ENCODE measurements at regions not wholly inside any gene's neighbourhood (a gene's known extent, or its start where the extent isn't known, plus 50 kb on each side); places are given as distances from the start of the nearest gene placed in this dataset.

- no peaks in the 10 kb centered on the region for H3K4me1 Mint-ChIP-seq (ENCODE audit: insufficient read depth, unreplicated experiment)
- no peak overlapping the region for H3K4me3 Mint-ChIP-seq (ENCODE audit: unreplicated experiment)
- DNase-seq (ENCODE audit: unreplicated experiment) = no peak
- POLR2A ChIA-PET = interaction anchor here (1.0 kb wide), 1 partner anchor 11 kb away, joined by 5 read pairs; no protein-coding TSS in a partner anchor
- H3K9me3 Mint-ChIP-seq (ENCODE audit: unreplicated experiment) = no peaks in the 10 kb centered on the region
- H3K27ac Mint-ChIP-seq (ENCODE audit: low read depth, unreplicated experiment) = no peak overlapping the region
- no peaks in the 10 kb centered on the region for H3K27me3 Mint-ChIP-seq (ENCODE audit: insufficient read depth, unreplicated experiment)
- TF ChIP-seq CTCF (IDR thresholded peaks at IDR 0.05; ENCODE audit: unreplicated experiment) = no peak
- no TSS peak for BruUV-seq (replicated peaks)
- H3K36me3 Mint-ChIP-seq (ENCODE audit: insufficient read depth, unreplicated experiment) = no peaks in the 10 kb centered on the region
- CTCF ChIA-PET = no interaction called here
- intact Hi-C loops (cut with micrococcal nuclease) = no loop called here
These were observed 341.0 kb downstream of the KCNJ2 start for GRCh38 chr17:70510288-70510687.

- H3K27ac Mint-ChIP-seq (ENCODE audit: low read depth, unreplicated experiment) = no peak overlapping the region
- H3K9me3 Mint-ChIP-seq (ENCODE audit: unreplicated experiment) = no peaks in the 10 kb centered on the region
- BruUV-seq (replicated peaks) = no TSS peak
- H3K4me3 Mint-ChIP-seq (ENCODE audit: unreplicated experiment) = no peak overlapping the region
- CTCF ChIA-PET = no interaction called here
- H3K4me1 Mint-ChIP-seq (ENCODE audit: insufficient read depth, unreplicated experiment) = peaks cover 7% of the 10 kb centered on the region
- no peaks in the 10 kb centered on the region for H3K36me3 Mint-ChIP-seq (ENCODE audit: insufficient read depth, unreplicated experiment)
- no peaks in the 10 kb centered on the region for H3K27me3 Mint-ChIP-seq (ENCODE audit: insufficient read depth, unreplicated experiment)
- POLR2A ChIA-PET = no interaction called here
- intact Hi-C loops (cut with micrococcal nuclease) = no loop called here
- no peak for TF ChIP-seq CTCF (IDR thresholded peaks at IDR 0.05; ENCODE audit: unreplicated experiment)
- no peak for DNase-seq (ENCODE audit: unreplicated experiment)
These were observed 348.5 kb downstream of the KCNJ2 start for GRCh38 chr17:70517816-70518215.

- no peak overlapping the region for H3K27ac Mint-ChIP-seq (ENCODE audit: low read depth, unreplicated experiment)
- POLR2A ChIA-PET = no interaction called here
- intact Hi-C loops (cut with micrococcal nuclease) = no loop called here
- H3K9me3 Mint-ChIP-seq (ENCODE audit: unreplicated experiment) = no peaks in the 10 kb centered on the region
- CTCF ChIA-PET = no interaction called here
- peaks cover 7% of the 10 kb centered on the region for H3K4me1 Mint-ChIP-seq (ENCODE audit: insufficient read depth, unreplicated experiment)
- H3K36me3 Mint-ChIP-seq (ENCODE audit: insufficient read depth, unreplicated experiment) = no peaks in the 10 kb centered on the region
- DNase-seq (ENCODE audit: unreplicated experiment) = no peak
- no peak for TF ChIP-seq CTCF (IDR thresholded peaks at IDR 0.05; ENCODE audit: unreplicated experiment)
- H3K27me3 Mint-ChIP-seq (ENCODE audit: insufficient read depth, unreplicated experiment) = no peaks in the 10 kb centered on the region
- no TSS peak for BruUV-seq (replicated peaks)
- H3K4me3 Mint-ChIP-seq (ENCODE audit: unreplicated experiment) = no peak overlapping the region
These were observed 350.0 kb downstream of the KCNJ2 start for GRCh38 chr17:70519300-70519699.

GRCh38 chr17:70520447-70520846 is 351.1 kb downstream of the KCNJ2 start:
- peaks cover 7% of the 10 kb centered on the region for H3K4me1 Mint-ChIP-seq (ENCODE audit: insufficient read depth, unreplicated experiment)
- POLR2A ChIA-PET = interaction anchor here (0.5 to 0.7 kb wide), 2 partner anchors 67 to 632 kb away, joined by 3 read pairs; no protein-coding TSS in a partner anchor

More at GRCh38 chr17:70520447-70520846, 351.1 kb downstream of the KCNJ2 start:
- Mint-ChIP-seq H3K4me3 (ENCODE audit: unreplicated experiment) (no peak overlapping the region), H3K27me3 (ENCODE audit: insufficient read depth, unreplicated experiment) (no peaks in the 10 kb centered on the region), H3K36me3 (ENCODE audit: insufficient read depth, unreplicated experiment) (no peaks in the 10 kb centered on the region), H3K27ac (ENCODE audit: low read depth, unreplicated experiment) (no peak overlapping the region), H3K9me3 (ENCODE audit: unreplicated experiment) (no peaks in the 10 kb centered on the region)
- CTCF ChIA-PET = no interaction called here
- no peak for DNase-seq (ENCODE audit: unreplicated experiment)
- TF ChIP-seq CTCF (IDR thresholded peaks at IDR 0.05; ENCODE audit: unreplicated experiment) = no peak
- intact Hi-C loops (cut with micrococcal nuclease) = no loop called here
- BruUV-seq (replicated peaks) = no TSS peak

All from MCF 10A (cell line).